ENCODE measurements at regions not wholly inside any gene's neighbourhood (a gene's known extent, or its start where the extent isn't known, plus 50 kb on each side); places are given as distances from the start of the nearest gene placed in this dataset.

DNA sequence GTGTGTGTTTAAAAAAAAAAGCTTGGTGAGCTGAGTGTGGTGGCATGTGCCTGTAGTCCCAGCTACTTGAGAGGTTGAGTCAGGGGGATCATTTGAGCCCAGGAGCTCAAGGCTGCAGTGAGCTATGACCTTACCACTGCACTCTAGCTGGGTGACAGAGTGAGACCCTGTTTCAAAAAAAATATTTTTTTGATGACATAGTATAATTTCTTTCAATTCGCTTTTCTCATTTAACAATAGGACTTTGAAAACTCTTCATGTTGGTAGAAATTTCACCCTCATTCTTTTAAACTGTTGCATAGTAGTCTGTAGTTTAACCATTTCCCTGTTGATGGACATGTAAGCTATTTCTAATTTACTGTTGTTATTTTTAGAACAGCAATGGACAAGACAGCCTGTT, 55.7 kb upstream of the EXOC6 start:
- DNase-seq (ENCODE audit: low spot score) = no peak

All from AG08395 (cell line).